HG03378 (cell line): ENCODE measurements at regions not wholly inside any gene's neighbourhood (a gene's known extent, or its start where the extent isn't known, plus 50 kb on each side); places are given as distances from the start of the nearest gene placed in this dataset.
"Not testable (repeated sequence)": the region's sequence is repeated elsewhere in the genome, so short reads cannot be mapped to it uniquely, and the experiment has no call there.

Experiments used
- ATAC-seq: cut with Tn5 transposase; IDR thresholded peaks from one replicate; pipeline ENCODE4 v1.9.1; 2021; ENCODE audit warnings: mild to moderate bottlenecking, moderate library complexity; ENCODE audit not compliant: unreplicated experiment

- ATAC-seq, result not testable (repeated sequence)
Observed at GRCh38 chr3:191078913-191079312, 120.1 kb upstream of the OSTN start.

- no peak for ATAC-seq
Observed at GRCh38 chr3:191076903-191077552, 122.0 kb upstream of the OSTN start.

- no peak for ATAC-seq
Observed at GRCh38 chr3:191074511-191074910, 124.5 kb upstream of the OSTN start.

GRCh38 chr3:191070762-191071403 lies 128.2 kb upstream of the OSTN start:
- no peak for ATAC-seq

GRCh38 chr3:191070201-191070600 lies 128.8 kb upstream of the OSTN start:
- no peak for ATAC-seq

GRCh38 chr3:191068946-191069813 lies 129.9 kb upstream of the OSTN start:
- no peak for ATAC-seq

GRCh38 chr3:191066669-191067068 lies 132.4 kb upstream of the OSTN start:
- ATAC-seq, result no peak

- ATAC-seq, result no peak
Observed at GRCh38 chr3:191065181-191065805, 133.7 kb upstream of the OSTN start.

GRCh38 chr3:191051037-191051436 lies 148.0 kb upstream of the OSTN start:
- no peak for ATAC-seq

- no peak for ATAC-seq
Observed at GRCh38 chr3:191047930-191048329, 151.1 kb upstream of the OSTN start.

- ATAC-seq, result no peak
Observed at GRCh38 chr3:191030929-191031328, 168.1 kb upstream of the OSTN start.

- ATAC-seq, result no peak
Observed at GRCh38 chr3:191030491-191030890, 168.0 kb upstream of the GMNC start.

- ATAC-seq, result no peak
Observed at GRCh38 chr3:191026746-191027145, 164.3 kb upstream of the GMNC start.

- ATAC-seq, result no peak
Observed at GRCh38 chr3:191020730-191021396, 158.4 kb upstream of the GMNC start.

GRCh38 chr3:191019855-191020254 lies 157.4 kb upstream of the GMNC start:
- no peak for ATAC-seq

- not testable (repeated sequence) for ATAC-seq
Observed at GRCh38 chr3:191015960-191016359, 153.5 kb upstream of the GMNC start.

GRCh38 chr3:191008074-191008473 lies 145.6 kb upstream of the GMNC start:
- ATAC-seq, result no peak

- no peak for ATAC-seq
Observed at GRCh38 chr3:191005790-191006189, 143.3 kb upstream of the GMNC start.

GRCh38 chr3:191003742-191004141 lies 141.2 kb upstream of the GMNC start:
- no peak for ATAC-seq

GRCh38 chr3:190996181-190996775 lies 133.8 kb upstream of the GMNC start:
- no peak for ATAC-seq
